IPS-15b (cell line): ENCODE measurements at regions not wholly inside any gene's neighbourhood (a gene's known extent, or its start where the extent isn't known, plus 50 kb on each side); places are given as distances from the start of the nearest gene placed in this dataset.
"Not testable (repeated sequence)": the region's sequence is repeated elsewhere in the genome, so short reads cannot be mapped to it uniquely, and the experiment has no call there.

ENCODE experiments used
- H3K27me3 ChIP-seq: one replicate; pipeline ENCODE4 v1.6.1; 2013; ENCODE audit warnings: low read length; ENCODE audit not compliant: control insufficient read depth, insufficient read depth
- H3K36me3 ChIP-seq: one replicate; pipeline ENCODE4 v1.6.1; 2013; ENCODE audit warnings: low read length; ENCODE audit not compliant: control insufficient read depth, insufficient read depth
- H3K4me1 ChIP-seq: one replicate; pipeline ENCODE4 v1.6.1; 2013; ENCODE audit warnings: mild to moderate bottlenecking, low read length; ENCODE audit not compliant: control insufficient read depth, insufficient read depth
- H3K4me3 ChIP-seq: one replicate; pipeline ENCODE4 v1.5.1; 2013; ENCODE audit warnings: low read depth, low read length
- H3K9ac ChIP-seq: one replicate; pipeline ENCODE4 v1.6.1; 2013; ENCODE audit warnings: low read depth, mild to moderate bottlenecking, low read length
- H3K9me3 ChIP-seq: one replicate; pipeline ENCODE4 v1.6.1; 2013; ENCODE audit warnings: mild to moderate bottlenecking, low read length; ENCODE audit not compliant: control insufficient read depth, insufficient read depth

GRCh38 chr10:77718957-77719356 lies 81.3 kb upstream of the KCNMA1 start:
- H3K27me3 ChIP-seq: no peaks in the 10 kb centered on the region
- H3K9ac ChIP-seq: no peak overlapping the region
- H3K4me3 ChIP-seq: no peak overlapping the region
- H3K4me1 ChIP-seq: no peaks in the 10 kb centered on the region
- no peaks in the 10 kb centered on the region for H3K9me3 ChIP-seq
- no peaks in the 10 kb centered on the region for H3K36me3 ChIP-seq

- H3K4me3 ChIP-seq, H3K27me3 ChIP-seq: not testable (repeated sequence)
Measured at GRCh38 chr10:77718312-77718711, 80.7 kb upstream of the KCNMA1 start.

GRCh38 chr10:77717336-77717735 lies 79.7 kb upstream of the KCNMA1 start:
- no peak overlapping the region for H3K4me3 ChIP-seq
- H3K9ac ChIP-seq: no peak overlapping the region
- no peaks in the 10 kb centered on the region for H3K9me3 ChIP-seq
- no peaks in the 10 kb centered on the region for H3K27me3 ChIP-seq
- H3K4me1 ChIP-seq: peaks cover 9% of the 10 kb centered on the region
- no peaks in the 10 kb centered on the region for H3K36me3 ChIP-seq

More at GRCh38 chr10:77718312-77718711, 80.7 kb upstream of the KCNMA1 start:
- H3K9me3 ChIP-seq, H3K9ac ChIP-seq, H3K4me1 ChIP-seq, H3K36me3 ChIP-seq: not testable (repeated sequence)

- peaks cover 13% of the 10 kb centered on the region for H3K4me1 ChIP-seq
- H3K9ac ChIP-seq: no peak overlapping the region
- H3K4me3 ChIP-seq: no peak overlapping the region
- H3K27me3 ChIP-seq: no peaks in the 10 kb centered on the region
- H3K9me3 ChIP-seq: no peaks in the 10 kb centered on the region
- no peaks in the 10 kb centered on the region for H3K36me3 ChIP-seq
Measured at GRCh38 chr10:77716458-77717317, 79.1 kb upstream of the KCNMA1 start.

- no peaks in the 10 kb centered on the region for H3K9me3 ChIP-seq
- H3K27me3 ChIP-seq: peaks cover 4% of the 10 kb centered on the region
- peaks cover 19% of the 10 kb centered on the region for H3K4me1 ChIP-seq
- H3K9ac ChIP-seq: no peak overlapping the region
- H3K4me3 ChIP-seq: no peak overlapping the region
- H3K36me3 ChIP-seq: no peaks in the 10 kb centered on the region
Measured at GRCh38 chr10:77715536-77715935, 77.9 kb upstream of the KCNMA1 start.

- Histone ChIP-seq H3K4me1 (peaks cover 22% of the 10 kb centered on the region), H3K4me3 (no peak overlapping the region), H3K9me3 (no peaks in the 10 kb centered on the region), H3K27me3 (peaks cover 4% of the 10 kb centered on the region), H3K36me3 (no peaks in the 10 kb centered on the region), H3K9ac (no peak overlapping the region)
Measured at GRCh38 chr10:77715088-77715487, 77.5 kb upstream of the KCNMA1 start.

- Histone ChIP-seq H3K4me3 (no peak overlapping the region), H3K36me3 (no peaks in the 10 kb centered on the region), H3K9me3 (no peaks in the 10 kb centered on the region), H3K4me1 (peaks cover 28% of the 10 kb centered on the region), H3K9ac (no peak overlapping the region), H3K27me3 (peaks cover 4% of the 10 kb centered on the region)
Measured at GRCh38 chr10:77713521-77714280, 76.1 kb upstream of the KCNMA1 start.

GRCh38 chr10:77712207-77712606 lies 74.6 kb upstream of the KCNMA1 start:
- peaks cover 28% of the 10 kb centered on the region for H3K4me1 ChIP-seq

GRCh38 chr10:77711683-77712049 lies 74.1 kb upstream of the KCNMA1 start:
- H3K9ac ChIP-seq: no peak overlapping the region
- no peaks in the 10 kb centered on the region for H3K36me3 ChIP-seq
- peaks cover 4% of the 10 kb centered on the region for H3K27me3 ChIP-seq
- peaks cover 28% of the 10 kb centered on the region for H3K4me1 ChIP-seq
- no peaks in the 10 kb centered on the region for H3K9me3 ChIP-seq
- no peak overlapping the region for H3K4me3 ChIP-seq

More at GRCh38 chr10:77712207-77712606, 74.6 kb upstream of the KCNMA1 start:
- H3K9ac ChIP-seq: no peak overlapping the region
- no peak overlapping the region for H3K4me3 ChIP-seq
- peaks cover 4% of the 10 kb centered on the region for H3K27me3 ChIP-seq
- H3K36me3 ChIP-seq: no peaks in the 10 kb centered on the region
- no peaks in the 10 kb centered on the region for H3K9me3 ChIP-seq

GRCh38 chr10:77710759-77711682 lies 73.4 kb upstream of the KCNMA1 start:
- peak overlapping the region; percentile 57 for H3K9ac ChIP-seq
- peak overlapping the region; percentile 42 for H3K4me3 ChIP-seq
- H3K4me1 ChIP-seq: peaks cover 28% of the 10 kb centered on the region
- peaks cover 4% of the 10 kb centered on the region for H3K27me3 ChIP-seq
- no peaks in the 10 kb centered on the region for H3K36me3 ChIP-seq
- H3K9me3 ChIP-seq: no peaks in the 10 kb centered on the region

GRCh38 chr10:77710081-77710551 lies 72.5 kb upstream of the KCNMA1 start:
- Histone ChIP-seq H3K9me3 (no peaks in the 10 kb centered on the region), H3K9ac (no peak overlapping the region), H3K36me3 (no peaks in the 10 kb centered on the region), H3K27me3 (peaks cover 4% of the 10 kb centered on the region), H3K4me1 (peaks cover 28% of the 10 kb centered on the region), H3K4me3 (peak overlapping the region; percentile 42)
